GM23338 (cell line): ENCODE measurements at regions not wholly inside any gene's neighbourhood (a gene's known extent, or its start where the extent isn't known, plus 50 kb on each side); places are given as distances from the start of the nearest gene placed in this dataset.

Experiments
- NANOG ChIP-seq: IDR thresholded peaks from 2 replicates; pipeline ENCODE4 v1.6.1; 2016; ENCODE audit warnings: antibody characterized with exemption, borderline replicate concordance
- POLR2AphosphoS5 ChIP-seq: IDR thresholded peaks from 2 replicates; pipeline ENCODE4 v1.6.1; 2016; ENCODE audit warnings: antibody characterized with exemption, low read depth
- STAT1 ChIP-seq: IDR thresholded peaks from one replicate; pipeline ENCODE4 v1.6.1; 2016; ENCODE audit warnings: antibody characterized with exemption; ENCODE audit not compliant: unreplicated experiment
- ZNF114 ChIP-seq: fragments of 250-450 bp; sonication (Bioruptor Pico); IDR thresholded peaks from 2 replicates; pipeline ENCODE4 v1.5.0; 2020; ENCODE audit warnings: mild to moderate bottlenecking, moderate library complexity
- ZNF331 ChIP-seq: fragments of 250-450 bp; sonication (Bioruptor Pico); IDR thresholded peaks from 2 replicates; pipeline ENCODE4 v1.5.0; 2020; ENCODE audit warnings: low read depth, mild to moderate bottlenecking, moderate library complexity
- TF ChIP-seq, protein P1 (sequence below): fragments of 250-450 bp; sonication (Bioruptor Pico); IDR thresholded peaks from 2 replicates; pipeline ENCODE4 v1.5.0; 2020; ENCODE audit warnings: mild to moderate bottlenecking, moderate library complexity
- TF ChIP-seq, protein P2 (sequence below), 2 experiments: fragments of 200-600 bp in 1 of 2; sonication (generic) in 1 of 2; conservative IDR thresholded peaks; 2 replicates each; pipeline versions ENCODE4 v1.5.1 to v1.6.1; 2016 to 2017; ENCODE audit warnings: antibody characterized with exemption in 2 of 2, low read depth in 2 of 2, mild to moderate bottlenecking in 2 of 2, moderate library complexity in 1 of 2
- TF ChIP-seq, protein P3 (sequence below): IDR thresholded peaks from one replicate; pipeline ENCODE4 v1.6.1; 2018; ENCODE audit warnings: antibody characterized with exemption; ENCODE audit not compliant: unreplicated experiment

DNA sequence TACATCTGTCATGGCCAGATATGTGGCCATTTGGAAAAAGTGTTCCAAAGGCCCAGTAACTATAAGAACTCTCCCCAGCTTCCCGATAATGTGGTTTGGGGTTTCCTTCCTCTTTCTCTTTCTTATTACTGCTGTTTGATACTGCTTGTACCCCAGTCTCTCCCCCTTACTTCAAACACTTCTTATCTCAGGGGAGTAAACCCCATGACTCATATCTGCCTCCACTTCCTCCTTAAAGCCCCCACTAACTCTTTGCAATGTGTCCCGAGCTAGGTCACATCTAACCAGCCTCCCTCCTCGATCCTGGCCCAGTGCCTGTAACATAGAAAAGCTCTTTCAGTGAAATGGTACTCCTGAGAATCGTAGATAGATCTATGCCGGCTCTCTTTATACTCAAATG lies 82.4 kb upstream of the STARD13 start (continued):
- TF ChIP-seq, protein P1, sequence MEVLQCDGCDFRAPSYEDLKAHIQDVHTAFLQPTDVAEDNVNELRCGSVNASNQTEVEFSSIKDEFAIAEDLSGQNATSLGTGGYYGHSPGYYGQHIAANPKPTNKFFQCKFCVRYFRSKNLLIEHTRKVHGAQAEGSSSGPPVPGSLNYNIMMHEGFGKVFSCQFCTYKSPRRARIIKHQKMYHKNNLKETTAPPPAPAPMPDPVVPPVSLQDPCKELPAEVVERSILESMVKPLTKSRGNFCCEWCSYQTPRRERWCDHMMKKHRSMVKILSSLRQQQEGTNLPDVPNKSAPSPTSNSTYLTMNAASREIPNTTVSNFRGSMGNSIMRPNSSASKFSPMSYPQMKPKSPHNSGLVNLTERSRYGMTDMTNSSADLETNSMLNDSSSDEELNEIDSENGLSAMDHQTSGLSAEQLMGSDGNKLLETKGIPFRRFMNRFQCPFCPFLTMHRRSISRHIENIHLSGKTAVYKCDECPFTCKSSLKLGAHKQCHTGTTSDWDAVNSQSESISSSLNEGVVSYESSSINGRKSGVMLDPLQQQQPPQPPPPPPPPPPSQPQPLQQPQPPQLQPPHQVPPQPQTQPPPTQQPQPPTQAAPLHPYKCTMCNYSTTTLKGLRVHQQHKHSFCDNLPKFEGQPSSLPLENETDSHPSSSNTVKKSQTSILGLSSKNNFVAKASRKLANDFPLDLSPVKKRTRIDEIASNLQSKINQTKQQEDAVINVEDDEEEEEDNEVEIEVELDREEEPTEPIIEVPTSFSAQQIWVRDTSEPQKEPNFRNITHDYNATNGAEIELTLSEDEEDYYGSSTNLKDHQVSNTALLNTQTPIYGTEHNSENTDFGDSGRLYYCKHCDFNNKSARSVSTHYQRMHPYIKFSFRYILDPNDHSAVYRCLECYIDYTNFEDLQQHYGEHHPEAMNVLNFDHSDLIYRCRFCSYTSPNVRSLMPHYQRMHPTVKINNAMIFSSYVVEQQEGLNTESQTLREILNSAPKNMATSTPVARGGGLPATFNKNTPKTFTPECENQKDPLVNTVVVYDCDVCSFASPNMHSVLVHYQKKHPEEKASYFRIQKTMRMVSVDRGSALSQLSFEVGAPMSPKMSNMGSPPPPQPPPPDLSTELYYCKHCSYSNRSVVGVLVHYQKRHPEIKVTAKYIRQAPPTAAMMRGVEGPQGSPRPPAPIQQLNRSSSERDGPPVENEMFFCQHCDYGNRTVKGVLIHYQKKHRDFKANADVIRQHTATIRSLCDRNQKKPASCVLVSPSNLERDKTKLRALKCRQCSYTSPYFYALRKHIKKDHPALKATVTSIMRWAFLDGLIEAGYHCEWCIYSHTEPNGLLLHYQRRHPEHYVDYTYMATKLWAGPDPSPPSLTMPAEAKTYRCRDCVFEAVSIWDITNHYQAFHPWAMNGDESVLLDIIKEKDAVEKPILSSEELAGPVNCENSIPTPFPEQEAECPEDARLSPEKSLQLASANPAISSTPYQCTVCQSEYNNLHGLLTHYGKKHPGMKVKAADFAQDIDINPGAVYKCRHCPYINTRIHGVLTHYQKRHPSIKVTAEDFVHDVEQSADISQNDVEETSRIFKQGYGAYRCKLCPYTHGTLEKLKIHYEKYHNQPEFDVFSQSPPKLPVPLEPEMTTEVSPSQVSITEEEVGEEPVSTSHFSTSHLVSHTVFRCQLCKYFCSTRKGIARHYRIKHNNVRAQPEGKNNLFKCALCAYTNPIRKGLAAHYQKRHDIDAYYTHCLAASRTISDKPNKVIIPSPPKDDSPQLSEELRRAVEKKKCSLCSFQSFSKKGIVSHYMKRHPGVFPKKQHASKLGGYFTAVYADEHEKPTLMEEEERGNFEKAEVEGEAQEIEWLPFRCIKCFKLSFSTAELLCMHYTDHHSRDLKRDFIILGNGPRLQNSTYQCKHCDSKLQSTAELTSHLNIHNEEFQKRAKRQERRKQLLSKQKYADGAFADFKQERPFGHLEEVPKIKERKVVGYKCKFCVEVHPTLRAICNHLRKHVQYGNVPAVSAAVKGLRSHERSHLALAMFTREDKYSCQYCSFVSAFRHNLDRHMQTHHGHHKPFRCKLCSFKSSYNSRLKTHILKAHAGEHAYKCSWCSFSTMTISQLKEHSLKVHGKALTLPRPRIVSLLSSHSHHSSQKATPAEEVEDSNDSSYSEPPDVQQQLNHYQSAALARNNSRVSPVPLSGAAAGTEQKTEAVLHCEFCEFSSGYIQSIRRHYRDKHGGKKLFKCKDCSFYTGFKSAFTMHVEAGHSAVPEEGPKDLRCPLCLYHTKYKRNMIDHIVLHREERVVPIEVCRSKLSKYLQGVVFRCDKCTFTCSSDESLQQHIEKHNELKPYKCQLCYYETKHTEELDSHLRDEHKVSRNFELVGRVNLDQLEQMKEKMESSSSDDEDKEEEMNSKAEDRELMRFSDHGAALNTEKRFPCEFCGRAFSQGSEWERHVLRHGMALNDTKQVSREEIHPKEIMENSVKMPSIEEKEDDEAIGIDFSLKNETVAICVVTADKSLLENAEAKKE (CRISPR knock-in tag): no peak
- TF ChIP-seq, protein P2, sequence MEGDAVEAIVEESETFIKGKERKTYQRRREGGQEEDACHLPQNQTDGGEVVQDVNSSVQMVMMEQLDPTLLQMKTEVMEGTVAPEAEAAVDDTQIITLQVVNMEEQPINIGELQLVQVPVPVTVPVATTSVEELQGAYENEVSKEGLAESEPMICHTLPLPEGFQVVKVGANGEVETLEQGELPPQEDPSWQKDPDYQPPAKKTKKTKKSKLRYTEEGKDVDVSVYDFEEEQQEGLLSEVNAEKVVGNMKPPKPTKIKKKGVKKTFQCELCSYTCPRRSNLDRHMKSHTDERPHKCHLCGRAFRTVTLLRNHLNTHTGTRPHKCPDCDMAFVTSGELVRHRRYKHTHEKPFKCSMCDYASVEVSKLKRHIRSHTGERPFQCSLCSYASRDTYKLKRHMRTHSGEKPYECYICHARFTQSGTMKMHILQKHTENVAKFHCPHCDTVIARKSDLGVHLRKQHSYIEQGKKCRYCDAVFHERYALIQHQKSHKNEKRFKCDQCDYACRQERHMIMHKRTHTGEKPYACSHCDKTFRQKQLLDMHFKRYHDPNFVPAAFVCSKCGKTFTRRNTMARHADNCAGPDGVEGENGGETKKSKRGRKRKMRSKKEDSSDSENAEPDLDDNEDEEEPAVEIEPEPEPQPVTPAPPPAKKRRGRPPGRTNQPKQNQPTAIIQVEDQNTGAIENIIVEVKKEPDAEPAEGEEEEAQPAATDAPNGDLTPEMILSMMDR (conservative IDR thresholded peaks at IDR 0.05; ENCODE audit: low read depth in 2 of 2): no peak
- TF ChIP-seq, protein P3, sequence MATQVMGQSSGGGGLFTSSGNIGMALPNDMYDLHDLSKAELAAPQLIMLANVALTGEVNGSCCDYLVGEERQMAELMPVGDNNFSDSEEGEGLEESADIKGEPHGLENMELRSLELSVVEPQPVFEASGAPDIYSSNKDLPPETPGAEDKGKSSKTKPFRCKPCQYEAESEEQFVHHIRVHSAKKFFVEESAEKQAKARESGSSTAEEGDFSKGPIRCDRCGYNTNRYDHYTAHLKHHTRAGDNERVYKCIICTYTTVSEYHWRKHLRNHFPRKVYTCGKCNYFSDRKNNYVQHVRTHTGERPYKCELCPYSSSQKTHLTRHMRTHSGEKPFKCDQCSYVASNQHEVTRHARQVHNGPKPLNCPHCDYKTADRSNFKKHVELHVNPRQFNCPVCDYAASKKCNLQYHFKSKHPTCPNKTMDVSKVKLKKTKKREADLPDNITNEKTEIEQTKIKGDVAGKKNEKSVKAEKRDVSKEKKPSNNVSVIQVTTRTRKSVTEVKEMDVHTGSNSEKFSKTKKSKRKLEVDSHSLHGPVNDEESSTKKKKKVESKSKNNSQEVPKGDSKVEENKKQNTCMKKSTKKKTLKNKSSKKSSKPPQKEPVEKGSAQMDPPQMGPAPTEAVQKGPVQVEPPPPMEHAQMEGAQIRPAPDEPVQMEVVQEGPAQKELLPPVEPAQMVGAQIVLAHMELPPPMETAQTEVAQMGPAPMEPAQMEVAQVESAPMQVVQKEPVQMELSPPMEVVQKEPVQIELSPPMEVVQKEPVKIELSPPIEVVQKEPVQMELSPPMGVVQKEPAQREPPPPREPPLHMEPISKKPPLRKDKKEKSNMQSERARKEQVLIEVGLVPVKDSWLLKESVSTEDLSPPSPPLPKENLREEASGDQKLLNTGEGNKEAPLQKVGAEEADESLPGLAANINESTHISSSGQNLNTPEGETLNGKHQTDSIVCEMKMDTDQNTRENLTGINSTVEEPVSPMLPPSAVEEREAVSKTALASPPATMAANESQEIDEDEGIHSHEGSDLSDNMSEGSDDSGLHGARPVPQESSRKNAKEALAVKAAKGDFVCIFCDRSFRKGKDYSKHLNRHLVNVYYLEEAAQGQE: no peak
- no peak for TF ChIP-seq NANOG
- TF ChIP-seq ZNF114: no peak
- TF ChIP-seq ZNF331 (CRISPR knock-in tag): no peak
- no peak for TF ChIP-seq POLR2AphosphoS5
- no peak for TF ChIP-seq STAT1
